ENCODE measurements at regions not wholly inside any gene's neighbourhood (a gene's known extent, or its start where the extent isn't known, plus 50 kb on each side); places are given as distances from the start of the nearest gene placed in this dataset.

- no peak for FAIRE-seq
These were observed 222.8 kb upstream of the IL12A start for GRCh38 chr3:159765860-159766294.

GRCh38 chr3:159766563-159767185, 222.0 kb upstream of the IL12A start:
- FAIRE-seq (no peak), DNase-seq (ENCODE audit: insufficient read length, low spot score) (no peak)
- TF ChIP-seq POLR2A (IDR thresholded peaks at IDR 0.05; ENCODE audit: low read depth, low read length), result no peak

More at GRCh38 chr3:159765860-159766294, 222.8 kb upstream of the IL12A start:
- no peak for DNase-seq (ENCODE audit: insufficient read length, low spot score)
- TF ChIP-seq POLR2A (IDR thresholded peaks at IDR 0.05; ENCODE audit: low read depth, low read length) (no peak), SPI1 (IDR thresholded peaks at IDR 0.05; ENCODE audit: low read depth, low read length) (no peak), POLR2AphosphoS5 (IDR thresholded peaks at IDR 0.05; ENCODE audit: low read depth, low read length) (no peak), POU2F2 (IDR thresholded peaks at IDR 0.05; ENCODE audit: low read depth, low read length) (no peak), PAX5 (IDR thresholded peaks at IDR 0.05; ENCODE audit: insufficient read depth, low read length, severe bottlenecking) (no peak), TAF1 (IDR thresholded peaks at IDR 0.05; ENCODE audit: low read depth, low read length) (no peak)

- TF ChIP-seq PAX5 (IDR thresholded peaks at IDR 0.05; ENCODE audit: insufficient read depth, low read length, severe bottlenecking), result no peak
- no peak for TF ChIP-seq POLR2A (IDR thresholded peaks at IDR 0.05; ENCODE audit: low read depth, low read length)
- no peak for FAIRE-seq
- DNase-seq (ENCODE audit: insufficient read length, low spot score), result no peak
These were observed 217.6 kb upstream of the IL12A start for GRCh38 chr3:159770998-159771397.

GRCh38 chr3:159771865-159772611, 216.6 kb upstream of the IL12A start:
- DNase-seq (ENCODE audit: insufficient read length, low spot score) (no peak), FAIRE-seq (no peak)

GRCh38 chr3:159773706-159774105, 214.9 kb upstream of the IL12A start:
- no peak for TF ChIP-seq POU2F2 (IDR thresholded peaks at IDR 0.05; ENCODE audit: low read depth, low read length)
- no peak for TF ChIP-seq POLR2A (IDR thresholded peaks at IDR 0.05; ENCODE audit: low read depth, low read length)
- no peak for TF ChIP-seq PAX5 (IDR thresholded peaks at IDR 0.05; ENCODE audit: insufficient read depth, low read length, severe bottlenecking)
- FAIRE-seq, result no peak
- DNase-seq (ENCODE audit: insufficient read length, low spot score), result no peak

More at GRCh38 chr3:159771865-159772611, 216.6 kb upstream of the IL12A start:
- TF ChIP-seq POLR2AphosphoS5 (IDR thresholded peaks at IDR 0.05; ENCODE audit: low read depth, low read length), result no peak
- TF ChIP-seq SPI1 (IDR thresholded peaks at IDR 0.05; ENCODE audit: low read depth, low read length), result no peak
- TF ChIP-seq PAX5 (IDR thresholded peaks at IDR 0.05; ENCODE audit: insufficient read depth, low read length, severe bottlenecking), result no peak
- TF ChIP-seq POLR2A (IDR thresholded peaks at IDR 0.05; ENCODE audit: low read depth, low read length), result no peak
- no peak for TF ChIP-seq TAF1 (IDR thresholded peaks at IDR 0.05; ENCODE audit: low read depth, low read length)
- TF ChIP-seq POU2F2 (IDR thresholded peaks at IDR 0.05; ENCODE audit: low read depth, low read length), result no peak

- TF ChIP-seq SPI1 (IDR thresholded peaks at IDR 0.05; ENCODE audit: low read depth, low read length), result no peak
- TF ChIP-seq POU2F2 (IDR thresholded peaks at IDR 0.05; ENCODE audit: low read depth, low read length), result no peak
- no peak for TF ChIP-seq PAX5 (IDR thresholded peaks at IDR 0.05; ENCODE audit: insufficient read depth, low read length, severe bottlenecking)
- no peak for TF ChIP-seq TAF1 (IDR thresholded peaks at IDR 0.05; ENCODE audit: low read depth, low read length)
- TF ChIP-seq POLR2AphosphoS5 (IDR thresholded peaks at IDR 0.05; ENCODE audit: low read depth, low read length), result no peak
- no peak for TF ChIP-seq POLR2A (IDR thresholded peaks at IDR 0.05; ENCODE audit: low read depth, low read length)
- no peak for FAIRE-seq
- no peak for DNase-seq (ENCODE audit: insufficient read length, low spot score)
These were observed 213.2 kb upstream of the IL12A start for GRCh38 chr3:159775372-159775961.

GRCh38 chr3:159776779-159777178, 211.9 kb upstream of the IL12A start:
- no peak for TF ChIP-seq PAX5 (IDR thresholded peaks at IDR 0.05; ENCODE audit: insufficient read depth, low read length, severe bottlenecking)
- no peak for TF ChIP-seq TAF1 (IDR thresholded peaks at IDR 0.05; ENCODE audit: low read depth, low read length)
- no peak for TF ChIP-seq POLR2A (IDR thresholded peaks at IDR 0.05; ENCODE audit: low read depth, low read length)
- TF ChIP-seq SPI1 (IDR thresholded peaks at IDR 0.05; ENCODE audit: low read depth, low read length), result no peak
- no peak for TF ChIP-seq POLR2AphosphoS5 (IDR thresholded peaks at IDR 0.05; ENCODE audit: low read depth, low read length)
- no peak for TF ChIP-seq POU2F2 (IDR thresholded peaks at IDR 0.05; ENCODE audit: low read depth, low read length)
- no peak for FAIRE-seq

GRCh38 chr3:159779883-159780282, 208.8 kb upstream of the IL12A start:
- no peak for DNase-seq (ENCODE audit: insufficient read length, low spot score)
- TF ChIP-seq TAF1 (IDR thresholded peaks at IDR 0.05; ENCODE audit: low read depth, low read length) (no peak), POLR2AphosphoS5 (IDR thresholded peaks at IDR 0.05; ENCODE audit: low read depth, low read length) (no peak), SPI1 (IDR thresholded peaks at IDR 0.05; ENCODE audit: low read depth, low read length) (no peak), POLR2A (IDR thresholded peaks at IDR 0.05; ENCODE audit: low read depth, low read length) (no peak), PAX5 (IDR thresholded peaks at IDR 0.05; ENCODE audit: insufficient read depth, low read length, severe bottlenecking) (no peak), POU2F2 (IDR thresholded peaks at IDR 0.05; ENCODE audit: low read depth, low read length) (no peak)
- FAIRE-seq, result no peak

More at GRCh38 chr3:159776779-159777178, 211.9 kb upstream of the IL12A start:
- DNase-seq (ENCODE audit: insufficient read length, low spot score), result no peak

GRCh38 chr3:159781867-159782266, 206.8 kb upstream of the IL12A start:
- no peak for TF ChIP-seq POLR2A (IDR thresholded peaks at IDR 0.05; ENCODE audit: low read depth, low read length)
- no peak for TF ChIP-seq PAX5 (IDR thresholded peaks at IDR 0.05; ENCODE audit: insufficient read depth, low read length, severe bottlenecking)
- TF ChIP-seq POLR2AphosphoS5 (IDR thresholded peaks at IDR 0.05; ENCODE audit: low read depth, low read length), result no peak
- no peak for TF ChIP-seq TAF1 (IDR thresholded peaks at IDR 0.05; ENCODE audit: low read depth, low read length)
- no peak for TF ChIP-seq POU2F2 (IDR thresholded peaks at IDR 0.05; ENCODE audit: low read depth, low read length)
- no peak for TF ChIP-seq SPI1 (IDR thresholded peaks at IDR 0.05; ENCODE audit: low read depth, low read length)
- no peak for DNase-seq (ENCODE audit: insufficient read length, low spot score)
- no peak for FAIRE-seq
